Neural progenitor cell (in vitro differentiated cells): ENCODE measurements at regions not wholly inside any gene's neighbourhood (a gene's known extent, or its start where the extent isn't known, plus 50 kb on each side); places are given as distances from the start of the nearest gene placed in this dataset.

ENCODE experiments used
- DNase-seq: peaks from one replicate; pipeline ENCODE4 v3.0.0-alpha.2; 2016; ENCODE audit warnings: low spot score
- H2AFZ ChIP-seq: fragments of 200-600 bp; sonication (generic); replicated peaks from 2 replicates; pipeline ENCODE4 v1.6.1; 2016; ENCODE audit warnings: antibody characterized with exemption
- H3F3A ChIP-seq: fragments of 200-600 bp; sonication (generic); 2 replicates; pipeline ENCODE4 v1.6.1; 2016; ENCODE audit warnings: antibody characterized with exemption, low read depth
- H3K27ac ChIP-seq: fragments of 200-600 bp; sonication (generic); 2 replicates; pipeline ENCODE4 v1.5.1; 2016; ENCODE audit warnings: mild to moderate bottlenecking
- H3K27me3 ChIP-seq: fragments of 200-600 bp; sonication (generic); 2 replicates; pipeline ENCODE4 v1.6.1; 2016; ENCODE audit warnings: mild to moderate bottlenecking, moderate library complexity
- H3K36me3 ChIP-seq: fragments of 200-600 bp; sonication (generic); 2 replicates; pipeline ENCODE4 v1.5.1; 2016
- H3K4me1 ChIP-seq: fragments of 200-600 bp; sonication (generic); 2 replicates; pipeline ENCODE4 v1.6.1; 2016; ENCODE audit warnings: mixed run types
- H3K4me2 ChIP-seq: fragments of 200-600 bp; sonication (generic); 2 replicates; pipeline ENCODE4 v1.6.1; 2016
- H3K4me3 ChIP-seq: fragments of 200-600 bp; sonication (generic); 2 replicates; pipeline ENCODE4 v1.5.1; 2016
- H3K79me2 ChIP-seq: fragments of 200-600 bp; sonication (generic); 2 replicates; pipeline ENCODE4 v1.6.1; 2016; ENCODE audit warnings: low read depth
- H3K9ac ChIP-seq: fragments of 200-600 bp; sonication (generic); 2 replicates; pipeline ENCODE4 v1.6.1; 2016
- H3K9me3 ChIP-seq: fragments of 200-600 bp; sonication (generic); 2 replicates; pipeline ENCODE4 v1.5.1; 2016; ENCODE audit warnings: low read depth
- H4K20me1 ChIP-seq: fragments of 200-600 bp; sonication (generic); 2 replicates; pipeline ENCODE4 v1.6.1; 2016; ENCODE audit warnings: low read depth
- H3K27ac Mint-ChIP-seq: 3 replicates; pipeline ENCODE4 v1.8.0; 2021; ENCODE audit warnings: mixed read lengths
- H3K27me3 Mint-ChIP-seq: 2 replicates; pipeline ENCODE4 v1.8.0; 2022; ENCODE audit warnings: low read depth, mild to moderate bottlenecking, inconsistent platforms, moderate library complexity, mixed read lengths; ENCODE audit not compliant: insufficient read depth
- H3K36me3 Mint-ChIP-seq: 3 replicates; pipeline ENCODE4 v1.8.0; 2021; ENCODE audit warnings: mixed read lengths
- H3K4me1 Mint-ChIP-seq: 3 replicates; pipeline ENCODE4 v1.8.0; 2021; ENCODE audit warnings: mixed read lengths
- H3K4me3 Mint-ChIP-seq: 3 replicates; pipeline ENCODE4 v1.8.0; 2021; ENCODE audit warnings: mild to moderate bottlenecking, moderate library complexity, mixed read lengths
- H3K9me3 Mint-ChIP-seq: 3 replicates; pipeline ENCODE4 v1.8.0; 2020; ENCODE audit warnings: mixed read lengths
- EZH2 ChIP-seq: fragments of 200-600 bp; sonication (generic); IDR thresholded peaks from 2 replicates; pipeline ENCODE4 v1.6.1; 2017; ENCODE audit warnings: antibody characterized with exemption, mild to moderate bottlenecking, moderate library complexity
- EZH2phosphoT487 ChIP-seq: fragments of 200-600 bp; sonication (generic); IDR thresholded peaks from 2 replicates; pipeline ENCODE4 v1.6.1; 2017; ENCODE audit warnings: antibody characterized with exemption
- TF ChIP-seq, protein P1 (sequence below): fragments of 200-600 bp; sonication (generic); IDR thresholded peaks from 2 replicates; pipeline ENCODE4 v1.5.1; 2017; ENCODE audit warnings: antibody characterized with exemption, mild to moderate bottlenecking

DNA sequence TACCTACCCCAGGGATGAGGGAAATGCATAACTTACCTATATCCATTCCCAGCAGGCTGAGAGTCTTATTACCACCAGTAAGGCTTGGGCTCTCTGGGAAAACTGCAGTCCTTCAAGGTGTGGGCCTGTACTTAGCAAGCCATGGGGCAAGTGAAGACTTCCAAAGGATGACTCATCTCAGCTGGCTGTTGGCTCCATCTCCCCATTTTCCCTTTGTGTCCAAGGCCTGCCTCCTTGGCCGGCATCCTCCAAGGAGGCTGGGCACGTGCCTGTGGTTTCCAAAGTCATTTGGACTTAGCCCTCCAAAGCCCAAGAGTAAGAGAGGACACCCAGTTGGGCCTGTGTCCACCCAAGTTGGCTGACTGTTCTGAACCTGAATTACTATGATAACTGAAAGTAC lies 89.8 kb downstream of the TMEM100 start:
- Mint-ChIP-seq H3K27me3 (peaks cover 2% of the 10 kb centered on the region), H3K9me3 (no peaks in the 10 kb centered on the region), H3K36me3 (no peaks in the 10 kb centered on the region), H3K27ac (no peak overlapping the region), H3K4me3 (no peak overlapping the region), H3K4me1 (no peaks in the 10 kb centered on the region)
- TF ChIP-seq, protein P1, sequence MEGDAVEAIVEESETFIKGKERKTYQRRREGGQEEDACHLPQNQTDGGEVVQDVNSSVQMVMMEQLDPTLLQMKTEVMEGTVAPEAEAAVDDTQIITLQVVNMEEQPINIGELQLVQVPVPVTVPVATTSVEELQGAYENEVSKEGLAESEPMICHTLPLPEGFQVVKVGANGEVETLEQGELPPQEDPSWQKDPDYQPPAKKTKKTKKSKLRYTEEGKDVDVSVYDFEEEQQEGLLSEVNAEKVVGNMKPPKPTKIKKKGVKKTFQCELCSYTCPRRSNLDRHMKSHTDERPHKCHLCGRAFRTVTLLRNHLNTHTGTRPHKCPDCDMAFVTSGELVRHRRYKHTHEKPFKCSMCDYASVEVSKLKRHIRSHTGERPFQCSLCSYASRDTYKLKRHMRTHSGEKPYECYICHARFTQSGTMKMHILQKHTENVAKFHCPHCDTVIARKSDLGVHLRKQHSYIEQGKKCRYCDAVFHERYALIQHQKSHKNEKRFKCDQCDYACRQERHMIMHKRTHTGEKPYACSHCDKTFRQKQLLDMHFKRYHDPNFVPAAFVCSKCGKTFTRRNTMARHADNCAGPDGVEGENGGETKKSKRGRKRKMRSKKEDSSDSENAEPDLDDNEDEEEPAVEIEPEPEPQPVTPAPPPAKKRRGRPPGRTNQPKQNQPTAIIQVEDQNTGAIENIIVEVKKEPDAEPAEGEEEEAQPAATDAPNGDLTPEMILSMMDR, result no peak
- no peak for TF ChIP-seq EZH2phosphoT487
- TF ChIP-seq EZH2, result no peak
- no peak for DNase-seq
- H3K4me3 ChIP-seq, result no peak overlapping the region
- no peak overlapping the region for H3K4me2 ChIP-seq
- H3K4me1 ChIP-seq, result no peaks in the 10 kb centered on the region
- no peak overlapping the region for H3K9ac ChIP-seq
- H3K27me3 ChIP-seq, result no peaks in the 10 kb centered on the region
- no peaks in the 10 kb centered on the region for H3K9me3 ChIP-seq
- no peak overlapping the region for H2AFZ ChIP-seq
- no peaks in the 10 kb centered on the region for H4K20me1 ChIP-seq
- H3K27ac ChIP-seq, result no peak overlapping the region
- no peaks in the 10 kb centered on the region for H3K79me2 ChIP-seq
- no peaks in the 10 kb centered on the region for H3K36me3 ChIP-seq
- no peaks in the 10 kb centered on the region for H3F3A ChIP-seq

DNA sequence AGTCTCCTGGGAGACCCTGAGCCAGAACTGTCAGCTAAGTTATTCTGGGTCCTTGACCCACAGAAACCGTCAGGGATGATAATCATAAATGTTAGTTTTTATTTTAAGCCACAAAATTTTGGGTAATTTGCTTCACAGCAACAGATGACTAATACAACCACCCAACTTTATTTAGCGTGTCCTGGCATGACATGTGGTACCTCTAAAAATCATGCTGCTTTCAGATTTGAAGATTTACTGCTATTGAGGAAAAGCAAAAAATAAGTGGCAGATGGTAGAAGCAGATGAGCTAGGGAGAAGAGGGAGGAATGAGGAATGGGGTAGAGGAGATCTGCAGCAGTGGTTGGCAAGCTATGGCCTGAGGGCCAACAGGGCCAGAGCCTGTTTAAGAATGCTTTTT lies 90.4 kb downstream of the TMEM100 start:
- Histone ChIP-seq H3K4me1 (no peaks in the 10 kb centered on the region), H3K79me2 (no peaks in the 10 kb centered on the region), H3K36me3 (no peaks in the 10 kb centered on the region), H3F3A (no peaks in the 10 kb centered on the region), H3K4me3 (no peak overlapping the region), H3K9me3 (no peaks in the 10 kb centered on the region), H3K4me2 (no peak overlapping the region), H3K27me3 (no peaks in the 10 kb centered on the region), H3K27ac (no peak overlapping the region), H2AFZ (no peak overlapping the region), H4K20me1 (no peaks in the 10 kb centered on the region), H3K9ac (no peak overlapping the region)
- no peaks in the 10 kb centered on the region for H3K9me3 Mint-ChIP-seq
- H3K4me1 Mint-ChIP-seq, result no peaks in the 10 kb centered on the region
- no peak overlapping the region for H3K27ac Mint-ChIP-seq
- peaks cover 4% of the 10 kb centered on the region for H3K27me3 Mint-ChIP-seq
- no peak for DNase-seq
- H3K36me3 Mint-ChIP-seq, result no peaks in the 10 kb centered on the region
- TF ChIP-seq EZH2phosphoT487, result no peak
- TF ChIP-seq, protein P1, result no peak
- no peak for TF ChIP-seq EZH2
- no peak overlapping the region for H3K4me3 Mint-ChIP-seq

DNA sequence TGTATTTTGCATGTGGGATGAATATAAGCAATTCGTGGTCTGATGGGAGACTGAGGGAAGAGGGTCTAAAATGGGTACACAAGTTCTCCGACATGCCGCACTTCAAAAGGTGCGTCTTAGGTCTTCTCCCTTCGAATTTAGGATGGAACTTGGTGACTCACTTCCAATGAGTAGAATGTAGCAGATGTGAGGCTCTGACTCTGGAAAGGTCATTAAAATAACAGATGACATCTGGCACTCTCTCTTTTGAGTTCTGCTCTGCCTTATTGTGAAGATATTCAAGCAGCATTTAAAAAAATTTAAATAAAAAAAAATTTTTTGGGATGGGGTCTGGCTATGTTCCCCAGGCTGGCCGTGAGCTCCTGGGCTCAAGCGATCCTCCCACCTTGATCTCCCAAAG lies 92.7 kb downstream of the TMEM100 start:
- Mint-ChIP-seq H3K27me3 (peaks cover 4% of the 10 kb centered on the region), H3K4me1 (no peaks in the 10 kb centered on the region), H3K9me3 (no peaks in the 10 kb centered on the region), H3K4me3 (no peak overlapping the region), H3K36me3 (no peaks in the 10 kb centered on the region), H3K27ac (no peak overlapping the region)
- no peaks in the 10 kb centered on the region for H3K9me3 ChIP-seq
- TF ChIP-seq, protein P1, result no peak
- TF ChIP-seq EZH2phosphoT487 (no peak), EZH2 (no peak)
- no peak overlapping the region for H3K27ac ChIP-seq
- no peak overlapping the region for H3K4me2 ChIP-seq
- H3F3A ChIP-seq, result no peaks in the 10 kb centered on the region
- H3K4me1 ChIP-seq, result no peaks in the 10 kb centered on the region
- no peaks in the 10 kb centered on the region for H3K79me2 ChIP-seq
- no peaks in the 10 kb centered on the region for H4K20me1 ChIP-seq
- no peaks in the 10 kb centered on the region for H3K27me3 ChIP-seq
- DNase-seq, result no peak
- no peaks in the 10 kb centered on the region for H3K36me3 ChIP-seq
- no peak overlapping the region for H3K9ac ChIP-seq
- H3K4me3 ChIP-seq, result no peak overlapping the region
- H2AFZ ChIP-seq, result no peak overlapping the region

DNA sequence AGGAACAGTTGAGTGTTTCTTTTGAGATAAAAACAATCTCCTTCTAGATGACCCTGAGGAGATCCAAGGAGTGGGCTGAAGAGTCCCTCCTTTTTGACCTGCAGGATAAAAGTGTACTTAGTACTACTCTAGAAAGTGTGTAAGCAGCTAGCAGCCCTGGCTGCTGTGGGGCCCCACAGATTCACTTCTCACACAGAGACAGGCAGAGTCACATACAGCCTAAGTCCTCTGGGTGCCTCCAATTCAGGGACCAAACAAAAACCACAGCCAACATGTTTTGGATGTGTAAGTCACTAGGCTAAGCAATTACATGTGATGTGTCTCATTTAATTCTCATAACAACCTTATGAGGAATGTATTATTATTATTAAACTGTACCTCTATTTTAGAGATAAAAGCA lies 97.1 kb downstream of the TMEM100 start:
- Histone ChIP-seq H4K20me1 (no peaks in the 10 kb centered on the region), H3K4me2 (no peak overlapping the region), H3K79me2 (no peaks in the 10 kb centered on the region), H3K9ac (no peak overlapping the region), H2AFZ (peak overlapping the region; percentile 14), H3K27ac (no peak overlapping the region), H3F3A (no peaks in the 10 kb centered on the region), H3K4me3 (no peak overlapping the region), H3K27me3 (no peaks in the 10 kb centered on the region), H3K36me3 (no peaks in the 10 kb centered on the region), H3K9me3 (no peaks in the 10 kb centered on the region), H3K4me1 (no peaks in the 10 kb centered on the region)
- Mint-ChIP-seq H3K27ac (no peak overlapping the region), H3K36me3 (no peaks in the 10 kb centered on the region), H3K27me3 (peaks cover 8% of the 10 kb centered on the region), H3K4me1 (no peaks in the 10 kb centered on the region), H3K4me3 (no peak overlapping the region), H3K9me3 (no peaks in the 10 kb centered on the region)
- TF ChIP-seq EZH2phosphoT487 (no peak), EZH2 (no peak)
- TF ChIP-seq, protein P1, result no peak
- DNase-seq, result no peak
